HCEC 1CT (cell line): ENCODE measurements at regions not wholly inside any gene's neighbourhood (a gene's known extent, or its start where the extent isn't known, plus 50 kb on each side); places are given as distances from the start of the nearest gene placed in this dataset.

Experiments
- DNase-seq: peaks from one replicate; pipeline ENCODE4 v3.0.0-alpha.2; 2017

- no peak for DNase-seq
Measured at GRCh38 chr1:113219828-113220227, 146.8 kb downstream of the LRIG2 start.

DNA sequence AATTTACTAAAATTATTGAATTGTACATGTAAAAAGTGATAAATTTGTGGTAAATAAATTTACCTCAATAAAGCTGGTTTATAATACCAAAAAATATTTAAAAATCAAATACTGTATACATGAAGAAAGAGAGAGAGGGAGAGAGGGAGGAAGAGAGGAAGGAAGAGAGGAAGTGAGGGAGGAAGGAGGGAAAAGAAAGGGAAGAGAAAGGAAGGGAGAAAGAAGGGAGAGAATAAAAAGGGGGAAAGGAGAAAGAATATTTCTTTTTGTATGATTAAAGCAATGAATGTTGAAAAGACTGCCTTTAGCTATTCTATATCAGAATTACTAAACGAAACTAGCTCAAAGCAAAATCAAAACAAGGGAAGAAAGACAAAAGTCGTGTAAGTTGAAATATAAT, 150.0 kb downstream of the LRIG2 start:
- no peak for DNase-seq

DNA sequence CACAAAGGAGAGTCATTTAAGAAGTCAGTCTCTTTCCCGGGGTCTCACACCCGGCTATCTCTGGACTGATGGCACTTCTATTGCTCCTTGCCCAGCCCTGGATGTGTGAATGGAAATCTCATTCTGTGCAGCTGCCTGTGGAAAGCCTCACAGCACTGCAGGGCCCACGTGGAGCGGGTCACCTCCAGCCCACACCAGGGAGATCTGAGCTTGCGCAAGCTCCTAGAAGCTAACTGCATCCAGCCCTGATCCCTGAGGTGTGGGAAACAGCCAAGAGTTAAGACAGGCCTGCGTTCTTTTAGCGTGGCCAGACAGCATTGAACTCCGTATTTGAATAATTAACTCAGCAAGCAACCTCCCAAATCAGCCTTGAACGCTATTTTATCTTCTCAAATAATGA, 150.5 kb downstream of the LRIG2 start:
- DNase-seq = no peak

DNA sequence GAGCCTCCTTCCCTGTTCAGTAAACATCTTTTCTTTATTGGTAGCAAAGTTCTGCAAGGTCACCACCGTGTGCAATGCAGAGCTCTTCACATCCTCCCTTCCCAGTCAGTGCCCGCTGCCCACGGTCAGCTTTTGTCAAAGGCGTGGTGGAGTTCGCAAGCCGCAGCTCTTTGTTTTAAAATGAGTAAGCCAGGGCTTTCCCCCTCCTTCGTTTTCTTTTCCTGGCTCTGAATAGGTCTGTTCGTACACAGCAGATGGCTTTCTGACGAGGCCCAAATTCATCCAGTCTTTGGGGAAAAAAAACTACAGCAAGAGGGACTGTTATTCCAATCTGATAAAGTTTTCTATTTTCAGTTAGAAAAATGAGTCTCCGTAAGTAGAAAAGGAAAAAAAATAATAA, 153.2 kb downstream of the LRIG2 start:
- DNase-seq = no peak

DNA sequence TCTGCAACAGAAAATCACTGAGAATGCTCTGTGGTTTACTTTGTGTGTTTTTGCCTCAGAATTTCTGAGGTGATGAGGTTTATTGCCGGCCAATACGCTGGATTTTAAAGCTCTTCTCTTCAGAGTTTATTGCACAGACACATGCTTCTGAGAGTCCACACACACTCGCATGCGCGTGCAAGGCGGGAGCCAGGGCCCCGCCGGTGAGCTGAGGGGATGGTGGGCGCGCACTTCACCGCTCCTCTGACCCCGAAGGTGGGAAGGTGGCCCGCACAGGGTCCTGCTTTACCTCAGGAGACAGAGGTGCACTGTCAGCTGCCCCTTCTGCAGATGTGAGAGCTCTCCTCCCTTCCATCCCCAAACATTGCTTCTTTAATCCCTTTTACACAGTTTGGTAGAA, 158.4 kb upstream of the MAGI3 start:
- no peak for DNase-seq

GRCh38 chr1:113233441-113233840, 156.9 kb upstream of the MAGI3 start:
- DNase-seq = no peak

DNA sequence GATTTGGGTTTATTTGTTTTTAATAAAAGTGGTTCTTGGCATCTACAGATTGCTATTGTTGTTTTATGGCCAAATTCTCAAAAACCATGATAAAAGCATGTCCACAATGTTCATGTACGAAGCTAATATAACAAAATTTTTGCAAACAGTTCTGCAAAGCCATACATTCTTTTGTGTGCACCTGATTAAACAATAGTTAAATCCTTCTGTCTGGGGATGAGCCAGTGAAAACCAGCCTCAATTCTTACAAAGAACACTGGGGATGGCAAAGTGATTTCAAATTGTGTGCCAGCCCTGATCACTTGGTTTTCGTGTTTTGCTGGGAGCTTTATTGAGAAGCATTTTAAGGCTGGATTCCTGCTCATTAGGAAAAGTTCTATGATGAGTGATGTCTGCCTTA, 149.1 kb upstream of the MAGI3 start:
- DNase-seq = no peak

GRCh38 chr1:113242481-113242880, 147.8 kb upstream of the MAGI3 start:
- no peak for DNase-seq

- DNase-seq = no peak
Measured at GRCh38 chr1:113243529-113243928, 146.8 kb upstream of the MAGI3 start.

DNA sequence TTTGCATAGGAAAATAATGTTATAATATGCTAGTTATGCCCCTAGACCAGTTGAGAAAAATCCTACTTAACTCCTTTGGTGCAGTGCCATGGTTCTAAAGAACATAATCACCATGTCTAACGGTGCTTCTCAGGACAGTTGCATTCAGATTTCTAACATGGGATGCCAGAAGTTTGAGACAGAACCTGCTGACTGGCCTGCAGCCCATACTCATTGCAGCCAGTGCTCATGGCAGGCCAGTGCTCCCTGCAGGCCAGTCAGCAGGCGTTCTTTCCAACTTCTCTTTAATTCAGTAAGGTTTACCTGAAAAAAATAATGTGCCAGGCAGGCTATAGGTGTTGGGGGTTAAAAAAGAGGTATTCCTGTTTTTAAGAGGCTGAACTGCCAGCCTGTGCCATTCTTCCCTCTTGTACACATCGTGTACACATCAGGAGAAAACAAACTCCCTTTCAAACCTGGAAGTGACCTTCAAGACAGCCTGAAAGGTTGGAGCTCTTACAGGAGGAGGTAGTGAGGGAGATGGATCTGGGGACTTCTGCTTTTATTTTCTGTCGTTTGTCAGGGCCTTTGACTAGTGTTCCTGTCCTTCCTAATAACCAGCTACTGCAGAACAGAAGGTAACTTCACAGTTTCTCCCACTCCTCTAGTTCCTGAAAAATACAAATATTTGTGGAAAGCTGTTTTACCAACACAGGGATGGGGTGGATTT, 146.0 kb upstream of the MAGI3 start:
- no peak for DNase-seq

DNA sequence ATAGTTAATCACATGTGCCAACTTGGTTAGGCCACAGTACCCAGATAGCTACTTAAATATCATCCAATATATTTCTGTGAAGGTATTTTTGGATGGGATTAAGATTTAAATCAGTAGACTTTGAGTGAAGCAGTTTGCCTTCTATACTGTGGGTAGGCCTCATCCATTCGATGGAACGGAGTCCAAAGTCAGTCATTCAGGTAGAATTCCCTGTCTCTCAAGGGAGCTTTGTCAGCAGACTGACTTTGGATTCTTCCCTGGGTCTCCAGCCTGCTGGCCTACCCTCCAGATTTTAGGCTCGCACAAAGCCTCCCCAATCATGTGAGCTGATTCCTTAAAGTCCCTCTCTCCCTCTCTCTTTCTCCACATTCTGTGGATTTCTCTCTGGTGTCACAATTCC, 145.1 kb upstream of the MAGI3 start:
- DNase-seq = no peak

GRCh38 chr1:113246929-113247328, 143.4 kb upstream of the MAGI3 start:
- no peak for DNase-seq

- no peak for DNase-seq
Measured at GRCh38 chr1:113247355-113247754, 143.0 kb upstream of the MAGI3 start.

- DNase-seq = no peak
Measured at GRCh38 chr1:113247782-113248181, 142.5 kb upstream of the MAGI3 start.

- no peak for DNase-seq
Measured at GRCh38 chr1:113248494-113248893, 141.8 kb upstream of the MAGI3 start.

DNA sequence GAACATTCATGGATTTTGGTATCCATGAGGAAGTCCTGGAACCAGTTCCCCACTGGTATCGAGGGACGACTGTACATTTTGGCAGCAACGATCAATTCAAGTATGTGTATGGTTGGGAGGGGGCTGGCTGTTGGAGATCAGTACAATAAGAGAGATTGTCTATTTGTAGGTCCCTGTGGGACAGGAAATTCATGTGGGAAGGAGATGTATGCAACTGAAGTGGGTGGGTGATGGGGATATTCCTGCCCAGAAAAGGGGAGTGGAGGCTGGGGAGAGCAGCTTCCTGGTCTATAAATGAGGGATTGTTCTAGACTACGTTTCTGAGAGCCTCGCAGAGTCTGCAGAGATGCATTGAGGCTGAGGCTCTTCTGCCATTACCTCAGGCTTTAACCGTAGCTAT, 140.2 kb upstream of the MAGI3 start:
- no peak for DNase-seq

DNA sequence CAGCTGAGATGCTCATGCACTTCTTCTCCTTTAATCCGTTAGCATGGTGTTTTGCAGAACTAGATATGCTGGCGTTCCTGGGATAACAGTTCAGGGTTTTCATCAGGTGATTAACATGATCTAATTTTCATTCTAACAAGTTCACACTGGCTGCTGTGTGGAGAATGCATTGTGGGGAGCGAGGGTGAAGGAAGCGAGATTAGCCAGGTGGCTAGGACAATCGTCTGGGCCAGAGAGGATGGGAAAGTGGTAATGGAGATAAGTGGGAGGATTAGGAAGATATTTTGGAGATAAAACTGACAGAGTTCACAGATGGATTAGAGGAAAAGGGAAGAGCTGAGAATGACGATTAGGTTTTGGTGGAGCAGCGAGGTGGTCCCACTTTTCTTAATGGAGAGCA, 138.1 kb upstream of the MAGI3 start:
- no peak for DNase-seq

- no peak for DNase-seq
Measured at GRCh38 chr1:113253187-113253586, 137.1 kb upstream of the MAGI3 start.

DNA sequence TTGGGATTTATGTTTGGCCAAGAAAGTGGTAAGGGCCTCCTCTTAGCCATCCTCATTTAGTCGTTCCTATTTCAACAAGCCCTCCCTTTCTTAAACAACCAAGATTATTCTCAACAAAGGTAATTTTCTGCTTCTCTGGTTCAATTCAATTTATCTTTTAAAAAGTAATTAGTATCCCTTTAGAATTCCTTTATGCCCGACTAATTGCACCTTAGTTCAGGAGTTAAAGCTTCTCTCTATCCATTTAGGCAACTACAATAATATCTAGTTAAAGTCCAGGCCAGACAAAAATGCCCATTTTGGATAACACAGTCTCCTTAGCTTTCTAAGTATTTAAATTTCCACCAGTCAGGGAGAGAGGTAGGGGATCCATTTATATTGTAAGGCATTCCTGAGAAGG, 136.7 kb upstream of the MAGI3 start:
- no peak for DNase-seq

DNA sequence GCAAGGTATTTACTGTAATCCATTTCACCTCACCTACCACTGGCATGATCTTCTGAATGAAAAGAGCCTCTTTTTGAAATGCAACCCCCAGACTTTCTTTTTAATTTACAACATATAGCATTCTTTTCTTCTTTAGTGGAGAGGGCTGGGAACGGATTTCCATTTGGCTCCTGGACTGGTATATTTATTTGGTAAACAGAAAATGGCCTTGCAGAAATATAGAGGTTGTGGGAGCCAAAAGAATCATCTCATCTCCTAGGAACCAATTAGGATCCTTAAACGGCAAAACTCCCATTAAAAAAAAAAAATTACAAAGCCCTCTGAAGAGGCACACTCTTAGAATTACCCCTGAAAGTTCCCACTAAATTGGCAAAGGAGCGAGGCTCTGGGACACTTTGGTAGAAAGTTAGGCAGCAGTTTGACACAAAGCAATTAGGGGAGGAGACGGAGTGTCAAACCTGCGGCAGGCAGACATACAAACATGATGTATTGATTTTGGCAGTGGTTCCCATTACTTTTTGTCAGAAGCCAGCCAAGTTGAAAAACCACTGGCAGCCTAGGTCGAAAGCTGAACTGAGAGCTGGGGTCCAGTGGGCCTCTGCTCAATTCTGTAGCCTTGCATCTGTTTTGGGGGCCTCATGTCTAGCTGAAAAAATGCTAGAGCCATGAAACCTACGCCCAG, 135.1 kb upstream of the MAGI3 start:
- DNase-seq = no peak

DNA sequence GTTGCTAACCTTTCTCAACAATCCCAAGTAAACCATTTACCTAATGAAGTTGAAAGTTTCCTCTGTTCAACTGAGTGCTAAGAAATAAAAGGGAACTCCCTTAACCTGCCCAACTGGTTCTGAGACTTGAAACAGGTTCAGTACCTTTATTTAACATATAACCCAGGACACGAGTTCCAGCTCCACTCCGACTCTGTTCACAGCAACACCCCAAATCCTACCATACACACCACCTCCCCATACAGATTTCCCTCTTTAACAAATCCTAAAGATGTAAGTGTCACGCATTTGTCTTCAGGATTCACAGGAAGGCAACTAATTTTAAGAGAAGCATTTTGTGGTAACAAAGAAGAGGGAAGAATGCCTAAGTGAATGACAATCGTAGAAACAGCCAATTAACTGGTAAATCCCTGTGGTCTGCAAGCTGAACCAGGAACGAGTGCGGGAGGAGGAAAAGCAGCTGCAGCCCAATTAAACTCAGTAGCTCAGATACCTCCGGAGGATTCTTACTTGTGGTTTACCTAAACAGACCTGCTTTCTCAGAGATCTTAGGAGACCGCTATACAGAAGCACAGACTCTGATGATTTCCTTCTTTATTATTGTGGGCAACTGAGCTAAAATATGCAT, 134.5 kb upstream of the MAGI3 start:
- no peak for DNase-seq

DNA sequence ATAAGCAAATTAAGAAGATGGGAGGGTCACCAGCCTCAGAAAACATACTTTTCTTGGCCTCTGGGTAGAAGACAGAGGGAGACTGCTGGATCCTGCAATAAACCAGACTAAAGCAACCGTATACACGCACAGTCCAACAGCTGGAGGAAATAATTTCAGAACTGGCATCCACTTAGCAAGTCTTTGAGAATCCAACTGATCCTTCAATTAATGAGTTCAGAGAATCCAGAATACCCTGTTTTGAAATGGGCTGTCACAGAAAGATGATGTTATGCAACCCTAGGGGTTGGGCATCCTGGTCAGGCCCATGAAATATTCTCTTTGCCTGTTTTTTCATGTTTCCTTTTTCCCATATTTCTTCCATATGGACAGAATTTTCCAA, 134.0 kb upstream of the MAGI3 start:
- no peak for DNase-seq

GRCh38 chr1:113259988-113260387, 130.3 kb upstream of the MAGI3 start:
- DNase-seq = no peak

- no peak for DNase-seq
Measured at GRCh38 chr1:113265196-113265595, 125.1 kb upstream of the MAGI3 start.

- no peak for DNase-seq
Measured at GRCh38 chr1:113266788-113267187, 123.5 kb upstream of the MAGI3 start.
